Activated CD4-positive, CD25-positive, alpha-beta regulatory T cell treated with anti-CD3 and anti-CD28 coated beads, Interleukin-2, amount 50 U/mL, for 24 hours (primary cell): ENCODE measurements at regions not wholly inside any gene's neighbourhood (a gene's known extent, or its start where the extent isn't known, plus 50 kb on each side); places are given as distances from the start of the nearest gene placed in this dataset.
"Not testable (repeated sequence)": the region's sequence is repeated elsewhere in the genome, so short reads cannot be mapped to it uniquely, and the experiment has no call there.

Experiments
- ATAC-seq, 2 donors: fragments of 150-1000 bp; cut with Tn5 transposase; one replicate each; pipeline ENCODE4 v1.10.0; 2021; ENCODE audit warnings: mild to moderate bottlenecking in 1 of 2, moderate library complexity in 1 of 2

GRCh38 chr14:37712476-37712860 lies 117.0 kb downstream of the TTC6 start:
- ATAC-seq: not testable (repeated sequence)

- ATAC-seq: no peak
Observed at GRCh38 chr14:37712976-37713431, 117.6 kb downstream of the TTC6 start.

GRCh38 chr14:37720131-37720530 lies 124.7 kb downstream of the TTC6 start:
- ATAC-seq: no peak

- ATAC-seq: no peak
Observed at GRCh38 chr14:37721976-37722659, 126.7 kb downstream of the TTC6 start.

GRCh38 chr14:37723515-37723914 lies 128.1 kb downstream of the TTC6 start:
- ATAC-seq: no peak

GRCh38 chr14:37726708-37727107 lies 131.3 kb downstream of the TTC6 start:
- ATAC-seq: no peak

- ATAC-seq: no peak
Observed at GRCh38 chr14:37729218-37729617, 133.8 kb downstream of the TTC6 start.

- no peak for ATAC-seq
Observed at GRCh38 chr14:37731094-37731493, 135.7 kb downstream of the TTC6 start.

GRCh38 chr14:37745657-37746056 lies 150.2 kb downstream of the TTC6 start:
- no peak for ATAC-seq

- no peak for ATAC-seq
Observed at GRCh38 chr14:37746140-37746832, 150.9 kb downstream of the TTC6 start.

GRCh38 chr14:37753459-37753858 lies 158.0 kb downstream of the TTC6 start:
- ATAC-seq: no peak

- not testable (repeated sequence) for ATAC-seq
Observed at GRCh38 chr14:37760275-37760674, 164.8 kb downstream of the TTC6 start.

- no peak for ATAC-seq
Observed at GRCh38 chr14:37763266-37763665, 167.8 kb downstream of the TTC6 start.

GRCh38 chr14:37772283-37772682 lies 176.9 kb downstream of the TTC6 start:
- ATAC-seq: not testable (repeated sequence)

GRCh38 chr14:37776791-37777499 lies 181.5 kb downstream of the TTC6 start:
- ATAC-seq: no peak

GRCh38 chr14:37778135-37778943 lies 182.9 kb downstream of the TTC6 start:
- ATAC-seq: no peak

GRCh38 chr14:37779480-37779879 lies 184.1 kb downstream of the TTC6 start:
- no peak for ATAC-seq

- ATAC-seq: not testable (repeated sequence)
Observed at GRCh38 chr14:37780731-37781130, 185.3 kb downstream of the TTC6 start.

- ATAC-seq: not testable (repeated sequence)
Observed at GRCh38 chr14:37784203-37784826, 188.9 kb downstream of the TTC6 start.

- not testable (repeated sequence) for ATAC-seq
Observed at GRCh38 chr14:37784827-37785223, 189.4 kb downstream of the TTC6 start.

- ATAC-seq: not testable (repeated sequence)
Observed at GRCh38 chr14:37785298-37785697, 189.9 kb downstream of the TTC6 start.

- ATAC-seq: not testable (repeated sequence)
Observed at GRCh38 chr14:37786114-37786625, 190.7 kb downstream of the TTC6 start.
